OCI-LY1 (cell line): ENCODE measurements at regions not wholly inside any gene's neighbourhood (a gene's known extent, or its start where the extent isn't known, plus 50 kb on each side); places are given as distances from the start of the nearest gene placed in this dataset.

Source experiments
- H2AFZ ChIP-seq: fragments of 200-600 bp; sonication (generic), shearing (Covaris generic); 2 replicates; pipeline ENCODE4 v1.6.0; 2014; ENCODE audit warnings: antibody characterized with exemption, mild to moderate bottlenecking, low read length
- H3F3A ChIP-seq: fragments of 200-600 bp; sonication (generic), shearing (Covaris generic); 2 replicates; pipeline ENCODE4 v1.6.0; 2014; ENCODE audit warnings: mild to moderate bottlenecking, antibody characterized with exemption, low read length, moderate library complexity; ENCODE audit not compliant: insufficient read depth
- H3K27ac ChIP-seq: fragments of 200-600 bp; sonication (generic); 2 replicates; pipeline ENCODE4 v1.5.1; 2014; ENCODE audit warnings: low read length, mixed run types, mild to moderate bottlenecking, low read depth; ENCODE audit not compliant: poor library complexity, severe bottlenecking
- H3K27me3 ChIP-seq: fragments of 200-600 bp; sonication (generic); 2 replicates; pipeline ENCODE4 v1.6.0; 2014; ENCODE audit warnings: antibody characterized with exemption, mild to moderate bottlenecking, low read length, moderate library complexity; ENCODE audit not compliant: insufficient read depth
- H3K36me3 ChIP-seq: fragments of 200-600 bp; sonication (generic); 2 replicates; pipeline ENCODE4 v1.6.1; 2014; ENCODE audit warnings: mild to moderate bottlenecking, antibody characterized with exemption, low read length, moderate library complexity, mixed read lengths; ENCODE audit not compliant: insufficient read depth
- H3K4me1 ChIP-seq: fragments of 200-600 bp; sonication (generic); 2 replicates; pipeline ENCODE4 v1.5.1; 2014; ENCODE audit warnings: mild to moderate bottlenecking, low read length, moderate library complexity; ENCODE audit not compliant: insufficient read depth, severe bottlenecking
- H3K4me2 ChIP-seq: fragments of 200-600 bp; sonication (generic), shearing (Covaris generic); 2 replicates; pipeline ENCODE4 v1.6.1; 2014; ENCODE audit warnings: low read length
- H3K4me3 ChIP-seq: fragments of 200-600 bp; sonication (generic); 2 replicates; pipeline ENCODE4 v1.5.1; 2014; ENCODE audit warnings: low read length, low read depth, mild to moderate bottlenecking, mixed read lengths; ENCODE audit not compliant: poor library complexity, severe bottlenecking
- H3K79me2 ChIP-seq: fragments of 200-600 bp; shearing (Covaris generic); 2 replicates; pipeline ENCODE4 v1.6.1; 2016; ENCODE audit warnings: mixed run types, low read length, mixed read lengths; ENCODE audit not compliant: insufficient read depth
- H3K9ac ChIP-seq: fragments of 200-600 bp; sonication (generic), shearing (Covaris generic); 2 replicates; pipeline ENCODE4 v1.6.1; 2014; ENCODE audit warnings: mild to moderate bottlenecking, low read length, mixed read lengths
- H3K9me2 ChIP-seq: fragments of 200-600 bp; sonication (generic), shearing (Covaris generic); 2 replicates; pipeline ENCODE4 v1.6.1; 2014; ENCODE audit warnings: low read depth, mild to moderate bottlenecking, low read length, mixed read lengths
- H3K9me3 ChIP-seq: fragments of 200-600 bp; shearing (Covaris generic); 2 replicates; pipeline ENCODE4 v1.6.1; 2014; ENCODE audit warnings: low read length, mixed read lengths
- H4K20me1 ChIP-seq: fragments of 200-600 bp; sonication (generic), shearing (Covaris generic); 2 replicates; pipeline ENCODE4 v1.6.0; 2016; ENCODE audit warnings: mild to moderate bottlenecking, low read length; ENCODE audit not compliant: insufficient read depth
- CTCF ChIP-seq: fragments of 200-600 bp; sonication (generic), shearing (Covaris generic); IDR thresholded peaks from 2 replicates; pipeline ENCODE4 v1.5.1; 2017; ENCODE audit warnings: mild to moderate bottlenecking, antibody characterized with exemption, low read length, moderate library complexity, mixed read lengths
- EZH2 ChIP-seq: fragments of 200-600 bp; sonication (generic), shearing (Covaris generic); IDR thresholded peaks from 2 replicates; pipeline ENCODE4 v1.8.0; 2017; ENCODE audit warnings: borderline replicate concordance, mixed run types, mild to moderate bottlenecking, antibody characterized with exemption, low read length, moderate library complexity, mixed read lengths

- Histone ChIP-seq H2AFZ (no peak overlapping the region), H3K4me3 (no peak overlapping the region), H3K9ac (no peak overlapping the region), H3K9me2 (no peaks in the 10 kb centered on the region), H3K4me1 (no peaks in the 10 kb centered on the region), H3K79me2 (no peaks in the 10 kb centered on the region), H4K20me1 (no peaks in the 10 kb centered on the region), H3K27ac (no peak overlapping the region), H3K9me3 (no peaks in the 10 kb centered on the region), H3K27me3 (no peaks in the 10 kb centered on the region), H3K4me2 (no peak overlapping the region), H3K36me3 (no peaks in the 10 kb centered on the region), H3F3A (no peaks in the 10 kb centered on the region)
- TF ChIP-seq EZH2: no peak
- no peak for TF ChIP-seq CTCF
These were observed 147.3 kb upstream of the PDE1C start for GRCh38 chr7:32217341-32218153.

GRCh38 chr7:32216759-32217158 lies 146.6 kb upstream of the PDE1C start:
- Histone ChIP-seq H3K4me1 (no peaks in the 10 kb centered on the region), H4K20me1 (no peaks in the 10 kb centered on the region), H3K9me3 (no peaks in the 10 kb centered on the region), H3K4me2 (no peak overlapping the region), H3K9me2 (no peaks in the 10 kb centered on the region), H3F3A (no peaks in the 10 kb centered on the region), H3K9ac (no peak overlapping the region), H2AFZ (no peak overlapping the region), H3K79me2 (no peaks in the 10 kb centered on the region), H3K36me3 (no peaks in the 10 kb centered on the region), H3K27ac (no peak overlapping the region), H3K4me3 (no peak overlapping the region), H3K27me3 (no peaks in the 10 kb centered on the region)
- no peak for TF ChIP-seq CTCF
- TF ChIP-seq EZH2: no peak

- Histone ChIP-seq H3K36me3 (no peaks in the 10 kb centered on the region), H2AFZ (no peak overlapping the region), H3K27ac (no peak overlapping the region), H3K9me2 (no peaks in the 10 kb centered on the region), H3K4me3 (no peak overlapping the region), H3K9me3 (no peaks in the 10 kb centered on the region), H3K4me2 (no peak overlapping the region), H3F3A (no peaks in the 10 kb centered on the region), H3K9ac (no peak overlapping the region), H3K27me3 (no peaks in the 10 kb centered on the region), H4K20me1 (no peaks in the 10 kb centered on the region), H3K79me2 (no peaks in the 10 kb centered on the region), H3K4me1 (no peaks in the 10 kb centered on the region)
- TF ChIP-seq CTCF (no peak), EZH2 (no peak)
These were observed 145.5 kb upstream of the PDE1C start for GRCh38 chr7:32215697-32216096.
